ENCODE measurements at regions not wholly inside any gene's neighbourhood (a gene's known extent, or its start where the extent isn't known, plus 50 kb on each side); places are given as distances from the start of the nearest gene placed in this dataset.

DNA sequence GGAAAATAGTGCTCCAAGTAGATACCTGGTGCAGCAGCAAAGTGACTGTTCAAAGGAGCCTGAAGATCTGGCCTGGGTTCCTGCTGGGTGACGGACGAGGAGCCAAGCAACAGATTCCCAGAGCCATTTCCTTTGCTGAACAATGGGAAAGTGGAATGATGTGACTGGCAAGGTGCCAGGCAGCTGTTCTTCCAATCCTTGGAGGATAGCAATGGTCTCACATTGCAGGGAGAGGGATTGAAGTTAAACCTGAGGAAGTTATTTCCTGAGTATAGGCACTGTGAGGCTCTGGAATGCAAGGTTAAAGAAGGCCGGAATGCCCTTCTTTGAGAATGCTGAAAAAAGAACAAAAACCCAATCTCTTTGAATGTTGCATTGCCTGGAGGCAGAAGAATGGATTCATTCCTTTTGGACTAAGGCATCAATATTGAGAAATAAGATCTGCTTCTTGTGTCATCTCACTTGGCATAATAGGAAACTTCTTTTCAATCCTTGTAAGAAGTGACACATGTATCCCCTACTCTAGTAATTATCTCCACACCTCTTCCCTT lies 223.8 kb downstream of the BLID start:
- peaks cover 12% of the 10 kb centered on the region for H3K4me1 Mint-ChIP-seq (ENCODE audit: low read depth)
- DNase-seq (ENCODE audit: low spot score, unreplicated experiment), result no peak

DNA sequence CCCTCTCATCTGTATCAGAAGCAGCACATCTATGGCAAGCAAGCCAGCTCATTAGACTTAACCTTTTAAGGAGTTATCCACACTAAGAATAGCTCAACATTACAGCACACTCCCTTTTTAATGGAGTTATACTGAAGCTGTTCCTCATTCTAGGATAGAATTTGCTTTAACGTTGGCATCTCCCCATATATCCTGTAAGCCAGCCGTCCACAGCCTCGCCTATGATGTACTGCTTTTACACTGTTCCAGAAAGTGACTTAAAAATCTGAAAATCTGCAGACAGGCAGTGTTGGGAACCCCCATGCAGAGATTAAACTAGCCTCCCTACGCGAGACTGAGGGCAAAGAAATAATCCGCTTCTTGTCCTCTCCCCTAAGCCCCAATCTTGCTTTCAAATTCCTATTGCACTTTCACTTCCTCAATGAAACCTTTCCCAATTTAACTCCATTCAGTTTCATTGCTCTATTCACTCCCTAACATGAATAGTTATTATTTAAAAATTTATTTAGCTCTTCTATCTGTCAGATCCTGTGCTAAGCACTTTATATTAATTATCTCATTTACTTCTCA lies 225.0 kb downstream of the BLID start:
- Mint-ChIP-seq H3K9me3 (ENCODE audit: low read depth) (peaks cover 3% of the 10 kb centered on the region), H3K36me3 (ENCODE audit: insufficient read depth) (no peaks in the 10 kb centered on the region), H3K27ac (no peak overlapping the region), H3K4me3 (ENCODE audit: low read depth) (no peak overlapping the region), H3K4me1 (ENCODE audit: low read depth) (peaks cover 12% of the 10 kb centered on the region), H3K27me3 (no peaks in the 10 kb centered on the region)
- DNase-seq (ENCODE audit: low spot score, unreplicated experiment), result no peak
- TF ChIP-seq, protein P1, sequence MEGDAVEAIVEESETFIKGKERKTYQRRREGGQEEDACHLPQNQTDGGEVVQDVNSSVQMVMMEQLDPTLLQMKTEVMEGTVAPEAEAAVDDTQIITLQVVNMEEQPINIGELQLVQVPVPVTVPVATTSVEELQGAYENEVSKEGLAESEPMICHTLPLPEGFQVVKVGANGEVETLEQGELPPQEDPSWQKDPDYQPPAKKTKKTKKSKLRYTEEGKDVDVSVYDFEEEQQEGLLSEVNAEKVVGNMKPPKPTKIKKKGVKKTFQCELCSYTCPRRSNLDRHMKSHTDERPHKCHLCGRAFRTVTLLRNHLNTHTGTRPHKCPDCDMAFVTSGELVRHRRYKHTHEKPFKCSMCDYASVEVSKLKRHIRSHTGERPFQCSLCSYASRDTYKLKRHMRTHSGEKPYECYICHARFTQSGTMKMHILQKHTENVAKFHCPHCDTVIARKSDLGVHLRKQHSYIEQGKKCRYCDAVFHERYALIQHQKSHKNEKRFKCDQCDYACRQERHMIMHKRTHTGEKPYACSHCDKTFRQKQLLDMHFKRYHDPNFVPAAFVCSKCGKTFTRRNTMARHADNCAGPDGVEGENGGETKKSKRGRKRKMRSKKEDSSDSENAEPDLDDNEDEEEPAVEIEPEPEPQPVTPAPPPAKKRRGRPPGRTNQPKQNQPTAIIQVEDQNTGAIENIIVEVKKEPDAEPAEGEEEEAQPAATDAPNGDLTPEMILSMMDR (IDR thresholded peaks at IDR 0.05; ENCODE audit: unreplicated experiment), result no peak

More for the DNA sequence above, 223.8 kb downstream of the BLID start:
- Mint-ChIP-seq H3K9me3 (ENCODE audit: low read depth) (peaks cover 3% of the 10 kb centered on the region), H3K36me3 (ENCODE audit: insufficient read depth) (no peaks in the 10 kb centered on the region), H3K4me3 (ENCODE audit: low read depth) (no peak overlapping the region), H3K27me3 (no peaks in the 10 kb centered on the region), H3K27ac (no peak overlapping the region)
- TF ChIP-seq, protein P1 (IDR thresholded peaks at IDR 0.05; ENCODE audit: unreplicated experiment), result no peak

DNA sequence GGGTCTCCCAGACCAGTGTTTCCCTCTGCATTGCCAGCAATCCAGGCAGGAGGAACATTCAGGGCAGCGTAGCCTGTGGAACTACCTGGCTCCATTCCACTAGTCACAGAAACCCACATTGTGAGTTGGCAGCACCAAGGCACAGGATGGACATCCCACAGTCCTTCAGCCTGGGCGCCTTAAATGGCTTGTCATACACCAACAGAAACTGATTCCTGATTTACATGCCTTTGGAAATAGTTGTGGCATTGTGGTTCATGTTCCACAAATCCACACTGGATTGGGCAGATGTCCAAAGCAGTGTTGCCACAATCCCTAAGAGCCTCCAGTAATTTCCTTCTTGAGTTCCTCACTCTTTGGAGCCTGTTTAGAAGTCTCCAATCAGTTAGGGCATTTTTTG lies 225.6 kb downstream of the BLID start:
- no peak for DNase-seq (ENCODE audit: low spot score, unreplicated experiment)
- Mint-ChIP-seq H3K4me1 (ENCODE audit: low read depth) (peaks cover 12% of the 10 kb centered on the region), H3K27ac (no peak overlapping the region), H3K9me3 (ENCODE audit: low read depth) (peaks cover 3% of the 10 kb centered on the region), H3K36me3 (ENCODE audit: insufficient read depth) (no peaks in the 10 kb centered on the region), H3K4me3 (ENCODE audit: low read depth) (no peak overlapping the region), H3K27me3 (peaks cover 2% of the 10 kb centered on the region)
- TF ChIP-seq, protein P1 (IDR thresholded peaks at IDR 0.05; ENCODE audit: unreplicated experiment), result no peak

DNA sequence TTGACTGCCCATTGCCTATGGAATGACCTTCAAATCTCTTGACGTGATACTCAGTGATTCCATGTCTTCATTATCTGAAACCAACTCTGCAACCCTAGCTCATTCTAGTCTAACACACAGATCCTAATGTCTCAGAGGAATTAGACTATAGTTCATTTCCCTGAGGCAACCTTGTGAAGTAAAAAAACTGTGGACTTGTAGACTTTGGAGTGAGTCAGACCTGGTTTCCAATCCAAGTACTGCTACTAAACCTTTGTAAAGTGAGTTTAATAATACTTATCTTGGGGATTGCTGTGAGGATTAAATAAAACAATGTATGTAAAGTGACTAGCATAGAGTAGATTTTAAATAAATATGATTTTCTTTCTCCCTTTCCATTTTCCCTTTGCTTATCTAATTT lies 226.1 kb downstream of the BLID start:
- H3K36me3 Mint-ChIP-seq (ENCODE audit: insufficient read depth), result no peaks in the 10 kb centered on the region

DNA sequence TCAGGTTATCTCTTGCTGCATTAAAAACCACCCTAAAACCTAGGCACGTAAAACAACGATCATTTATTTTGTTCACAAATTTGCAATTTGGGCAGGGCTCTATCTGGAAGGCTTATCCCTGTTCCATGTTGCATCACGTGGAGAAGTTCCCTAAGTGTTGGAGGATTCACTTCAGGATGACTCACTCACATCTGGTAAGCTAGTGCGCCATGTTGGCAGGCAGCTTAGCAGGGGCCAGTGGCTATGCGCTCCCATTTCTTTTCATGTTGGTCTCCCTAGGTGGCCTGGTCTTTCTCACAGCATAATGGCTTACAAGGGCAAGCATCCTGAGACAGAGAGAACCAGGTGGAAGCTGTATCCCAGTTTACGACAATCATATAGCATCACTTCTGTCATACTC lies 226.8 kb downstream of the BLID start:
- TF ChIP-seq, protein P1 (IDR thresholded peaks at IDR 0.05; ENCODE audit: unreplicated experiment), result no peak
- no peak overlapping the region for H3K27ac Mint-ChIP-seq
- H3K4me1 Mint-ChIP-seq (ENCODE audit: low read depth), result peaks cover 12% of the 10 kb centered on the region
- H3K27me3 Mint-ChIP-seq, result peaks cover 8% of the 10 kb centered on the region
- H3K9me3 Mint-ChIP-seq (ENCODE audit: low read depth), result peaks cover 3% of the 10 kb centered on the region
- H3K36me3 Mint-ChIP-seq (ENCODE audit: insufficient read depth), result no peaks in the 10 kb centered on the region
- DNase-seq (ENCODE audit: low spot score, unreplicated experiment), result no peak
- H3K4me3 Mint-ChIP-seq (ENCODE audit: low read depth), result no peak overlapping the region

More for the DNA sequence above, 226.1 kb downstream of the BLID start:
- Mint-ChIP-seq H3K4me1 (ENCODE audit: low read depth) (peaks cover 12% of the 10 kb centered on the region), H3K4me3 (ENCODE audit: low read depth) (no peak overlapping the region), H3K27me3 (peaks cover 7% of the 10 kb centered on the region), H3K27ac (no peak overlapping the region), H3K9me3 (ENCODE audit: low read depth) (peaks cover 3% of the 10 kb centered on the region)
- TF ChIP-seq, protein P1 (IDR thresholded peaks at IDR 0.05; ENCODE audit: unreplicated experiment), result no peak
- no peak for DNase-seq (ENCODE audit: low spot score, unreplicated experiment)

All from progenitor cell of endocrine pancreas (in vitro differentiated cells).